SKM-1 (cell line): ENCODE measurements at regions not wholly inside any gene's neighbourhood (a gene's known extent, or its start where the extent isn't known, plus 50 kb on each side); places are given as distances from the start of the nearest gene placed in this dataset.

Source experiments
- DNase-seq: peaks from one replicate; lab custom pipeline; 2025; ENCODE audit not compliant: unreplicated experiment; lab: John Stamatoyannopoulos, UW

- no peak for DNase-seq
Observed at GRCh38 chr7:46203926-46204325, 282.9 kb upstream of the IGFBP3 start.

GRCh38 chr7:46202379-46202778, 281.3 kb upstream of the IGFBP3 start:
- DNase-seq: no peak

- DNase-seq: no peak
Observed at GRCh38 chr7:46201961-46202360, 280.9 kb upstream of the IGFBP3 start.

GRCh38 chr7:46198701-46199100, 277.6 kb upstream of the IGFBP3 start:
- no peak for DNase-seq

- DNase-seq: no peak
Observed at GRCh38 chr7:46197785-46198540, 276.9 kb upstream of the IGFBP3 start.

GRCh38 chr7:46195934-46196333, 274.9 kb upstream of the IGFBP3 start:
- no peak for DNase-seq

GRCh38 chr7:46192271-46192670, 271.2 kb upstream of the IGFBP3 start:
- no peak for DNase-seq

GRCh38 chr7:46191776-46192175, 270.7 kb upstream of the IGFBP3 start:
- DNase-seq: no peak

GRCh38 chr7:46191296-46191695, 270.2 kb upstream of the IGFBP3 start:
- DNase-seq: no peak

- no peak for DNase-seq
Observed at GRCh38 chr7:46189255-46189790, 268.3 kb upstream of the IGFBP3 start.

GRCh38 chr7:46186131-46186530, 265.1 kb upstream of the IGFBP3 start:
- DNase-seq: no peak

- DNase-seq: no peak
Observed at GRCh38 chr7:46179061-46179610, 258.1 kb upstream of the IGFBP3 start.

GRCh38 chr7:46178661-46179060, 257.6 kb upstream of the IGFBP3 start:
- no peak for DNase-seq

- DNase-seq: no peak
Observed at GRCh38 chr7:46177821-46178220, 256.7 kb upstream of the IGFBP3 start.

- no peak for DNase-seq
Observed at GRCh38 chr7:46175221-46175620, 254.1 kb upstream of the IGFBP3 start.

GRCh38 chr7:46174196-46174580, 253.1 kb upstream of the IGFBP3 start:
- DNase-seq: no peak

- DNase-seq: no peak
Observed at GRCh38 chr7:46173476-46174195, 252.6 kb upstream of the IGFBP3 start.

- DNase-seq: no peak
Observed at GRCh38 chr7:46170792-46171191, 249.7 kb upstream of the IGFBP3 start.

- DNase-seq: no peak
Observed at GRCh38 chr7:46170021-46170420, 248.9 kb upstream of the IGFBP3 start.

- DNase-seq: no peak
Observed at GRCh38 chr7:46169384-46169755, 248.3 kb upstream of the IGFBP3 start.

GRCh38 chr7:46168671-46169383, 247.8 kb upstream of the IGFBP3 start:
- no peak for DNase-seq
